GM21529 (cell line): ENCODE measurements at regions not wholly inside any gene's neighbourhood (a gene's known extent, or its start where the extent isn't known, plus 50 kb on each side); places are given as distances from the start of the nearest gene placed in this dataset.

Experiments
- ATAC-seq: cut with Tn5 transposase; IDR thresholded peaks from one replicate; pipeline ENCODE4 v1.9.1; 2021; ENCODE audit not compliant: unreplicated experiment

DNA sequence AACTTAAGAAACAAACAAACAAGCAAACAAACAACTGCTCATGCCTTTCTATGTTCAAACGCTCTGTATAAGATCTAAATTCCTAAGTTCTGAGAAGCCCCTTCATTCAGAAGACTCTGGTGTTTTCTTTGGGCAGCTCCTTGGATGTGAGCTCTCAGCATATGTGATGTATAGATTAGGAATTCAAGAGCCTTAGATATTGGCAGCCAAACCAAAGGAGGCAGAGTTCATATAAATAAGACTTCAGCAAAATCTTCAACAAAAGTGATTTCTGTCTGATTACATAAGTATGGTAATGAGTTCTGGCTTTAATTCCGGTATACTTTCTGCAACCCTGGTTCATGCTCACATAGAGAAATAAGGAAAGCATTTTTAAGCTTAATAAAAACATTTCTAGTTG, 145.6 kb downstream of the DYRK2 start:
- no peak for ATAC-seq

DNA sequence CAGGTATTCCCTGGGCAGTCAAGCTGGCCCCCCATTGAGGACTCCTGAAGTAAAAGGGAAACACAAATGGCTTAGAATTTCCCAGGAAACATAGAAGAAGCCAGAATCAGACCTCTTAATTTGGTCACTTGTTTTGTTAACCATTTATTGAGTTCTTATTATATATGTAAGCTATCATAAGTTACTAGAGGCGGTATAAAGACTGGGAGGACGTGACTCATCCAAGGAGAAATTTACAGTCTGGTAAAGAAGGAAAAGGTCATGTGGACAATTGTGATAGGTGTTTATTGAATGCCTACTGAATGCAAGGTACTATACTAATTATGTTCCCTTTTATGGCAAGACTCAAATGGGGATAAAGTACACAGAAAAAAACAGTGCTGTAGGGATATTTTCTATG, 146.7 kb downstream of the DYRK2 start:
- no peak for ATAC-seq

DNA sequence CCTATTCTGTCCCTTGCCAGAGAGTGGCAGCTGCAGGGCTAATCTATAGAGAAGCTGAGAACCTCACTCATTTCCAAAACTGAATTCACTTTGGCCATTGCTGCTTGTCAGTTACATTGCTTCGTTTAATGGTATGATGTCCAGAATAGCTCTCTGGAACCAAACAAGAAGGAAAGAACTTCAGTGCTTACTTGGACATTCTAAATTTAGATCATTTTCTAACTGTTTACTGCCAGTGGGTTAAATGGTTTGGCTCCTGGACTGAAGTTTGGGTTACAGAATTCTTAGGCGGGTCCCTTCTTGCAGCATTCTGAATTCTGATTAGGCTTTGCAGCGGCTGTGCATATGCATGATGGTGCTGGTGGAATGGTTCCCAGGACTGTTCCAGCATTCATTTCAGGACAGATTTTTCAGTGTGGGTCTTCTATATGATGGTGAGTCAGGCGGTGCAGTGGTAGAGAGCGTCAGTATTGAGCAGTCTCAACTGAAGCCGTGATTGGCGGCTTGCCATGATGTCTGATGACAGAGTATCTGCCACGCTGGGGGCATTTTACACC, 148.7 kb downstream of the DYRK2 start:
- no peak for ATAC-seq

DNA sequence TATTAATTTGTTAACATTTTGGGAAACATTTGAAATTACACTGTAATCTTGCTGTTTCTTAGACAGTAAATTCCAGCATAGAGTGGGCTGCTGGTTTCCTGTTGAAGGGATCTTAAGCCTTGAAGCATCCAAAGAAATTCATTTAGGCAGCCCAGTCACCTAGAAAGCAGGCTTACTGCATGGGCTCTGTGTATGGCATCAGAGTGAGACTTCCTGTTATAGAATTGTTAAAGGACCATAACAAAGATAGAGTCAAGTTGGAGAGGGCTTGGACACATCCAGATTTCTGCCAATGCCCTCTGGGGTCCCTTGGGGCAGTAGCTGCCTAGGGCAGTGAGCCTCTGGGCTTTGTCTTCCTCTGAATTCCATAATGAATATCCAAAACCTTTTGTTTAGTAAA, 149.2 kb downstream of the DYRK2 start:
- no peak for ATAC-seq

DNA sequence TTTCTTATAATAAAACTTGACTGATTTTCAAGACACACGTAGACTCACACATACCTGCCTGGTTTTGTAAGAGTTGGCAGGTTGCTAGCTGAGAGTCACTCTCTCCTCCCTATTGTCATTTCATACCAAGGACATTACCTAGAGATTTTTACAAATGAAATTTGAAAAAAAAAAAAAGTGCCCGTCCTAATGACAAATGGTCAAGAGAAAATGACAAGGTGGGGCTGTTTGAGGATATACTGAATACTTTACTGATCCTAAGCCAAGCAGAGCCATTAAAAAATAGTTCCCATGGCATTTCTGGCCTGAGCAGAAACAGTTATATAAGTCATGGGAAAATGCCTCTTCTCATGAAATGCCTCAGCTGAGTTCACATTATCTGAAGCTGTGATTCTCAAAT, 150.2 kb downstream of the DYRK2 start:
- ATAC-seq = no peak

DNA sequence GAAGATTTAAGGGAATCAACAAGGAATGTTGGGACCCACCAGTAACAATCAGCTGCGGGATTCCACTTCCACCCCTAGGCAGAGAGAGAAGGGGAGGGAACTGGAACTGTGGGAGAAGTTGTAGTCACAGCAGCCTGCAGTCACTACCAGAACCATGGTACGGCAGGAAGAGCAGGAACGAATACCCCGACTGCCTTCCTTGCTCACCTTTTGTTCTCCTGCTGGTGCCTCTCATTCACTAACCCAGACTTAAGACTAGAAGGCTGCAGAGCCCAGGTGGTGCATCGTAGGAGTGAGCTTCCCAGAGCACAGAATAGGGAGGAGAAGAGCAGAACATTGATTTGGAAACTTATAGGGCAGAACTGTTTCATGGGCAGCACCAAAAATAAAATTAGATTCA, 154.2 kb downstream of the DYRK2 start:
- no peak for ATAC-seq

DNA sequence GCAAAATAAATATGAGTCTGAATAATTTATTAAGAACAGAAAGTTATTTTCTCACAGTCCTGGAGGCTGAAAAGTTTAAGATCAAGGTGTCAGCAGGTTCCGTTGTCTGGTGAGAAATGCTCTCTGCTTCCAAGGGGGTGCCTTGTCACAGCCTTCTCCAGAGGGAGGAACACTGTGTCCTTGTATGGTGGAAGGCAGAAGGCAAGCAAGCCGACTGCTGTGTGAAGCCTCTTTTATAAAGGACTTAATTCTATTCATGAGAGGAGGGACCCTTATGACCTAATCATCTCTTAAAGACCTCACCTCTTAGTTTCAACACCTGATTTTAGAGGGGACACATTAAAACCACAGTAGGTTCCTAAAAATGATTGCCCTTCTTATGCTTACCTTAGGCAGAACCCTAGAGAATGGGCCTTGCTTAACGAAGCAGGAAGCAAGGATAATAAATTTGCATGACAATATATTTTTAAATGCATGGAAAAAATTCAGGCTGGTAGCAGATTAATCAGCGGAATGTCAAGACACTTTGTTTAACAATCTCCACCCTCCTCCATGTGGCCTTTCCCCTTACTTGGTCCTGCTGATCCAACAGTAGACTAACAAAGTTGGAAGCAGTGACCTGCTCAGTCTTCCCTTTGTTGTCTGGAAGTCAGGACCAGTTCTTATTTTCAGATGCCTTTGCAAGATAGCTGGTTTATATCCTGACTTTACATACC, 154.9 kb downstream of the DYRK2 start:
- no peak for ATAC-seq

DNA sequence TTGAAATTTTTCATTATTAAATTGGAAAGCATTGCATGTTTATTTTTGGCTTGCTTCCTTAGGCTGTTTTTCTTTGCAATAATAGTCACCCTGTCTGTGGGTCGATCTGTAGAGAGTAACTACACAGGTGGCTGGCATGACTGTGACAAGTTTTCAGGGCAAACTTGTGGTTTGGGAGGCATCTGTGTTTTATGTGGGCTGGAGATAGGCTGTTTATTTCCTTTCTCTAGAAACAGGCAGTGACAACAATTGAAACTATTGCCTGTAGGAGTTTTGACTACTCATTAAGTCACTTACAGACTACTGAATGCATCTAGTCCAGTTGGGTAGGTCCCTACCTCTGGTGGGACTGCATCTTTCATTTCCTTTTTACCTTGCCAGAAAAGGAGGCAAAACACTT, 155.6 kb downstream of the DYRK2 start:
- peak; percentile 87 for ATAC-seq

DNA sequence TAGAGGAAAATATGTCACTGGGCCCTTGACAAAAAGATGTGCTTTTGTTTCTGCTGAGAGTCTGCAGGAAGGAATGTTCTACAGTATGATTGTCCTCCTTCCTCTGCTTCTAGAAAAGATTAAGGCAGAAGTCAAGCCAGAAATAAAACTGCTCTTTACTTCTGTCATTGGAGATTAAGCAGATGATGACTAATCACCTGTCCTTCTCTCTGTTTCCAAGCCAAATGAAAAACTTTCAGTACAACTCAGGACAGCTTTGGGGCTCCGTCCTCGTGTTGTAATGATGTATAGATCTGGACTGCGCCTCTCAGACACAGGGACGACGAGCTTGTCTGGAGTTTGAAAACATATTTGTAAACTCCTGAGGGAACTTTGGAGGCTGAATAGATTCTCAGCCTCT, 159.3 kb downstream of the DYRK2 start:
- ATAC-seq = no peak

DNA sequence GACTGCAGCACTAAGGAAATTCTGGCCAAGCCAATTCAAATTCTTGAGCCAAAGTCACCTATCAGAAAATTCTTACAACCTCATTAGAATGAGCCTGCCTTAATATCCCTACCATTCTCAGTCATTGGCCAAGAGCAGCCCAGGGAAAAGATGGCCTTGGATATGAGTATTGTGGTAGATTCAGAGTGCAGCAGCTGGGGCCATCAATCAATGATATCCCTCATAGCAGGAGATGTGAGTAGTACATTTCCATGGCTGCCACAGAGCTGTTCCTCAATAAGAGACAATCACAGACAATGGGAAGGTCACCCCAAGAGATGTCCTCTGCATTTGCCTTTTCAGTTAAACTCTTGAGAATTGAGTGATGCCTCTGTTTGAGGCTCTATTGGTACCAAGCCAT, 161.6 kb downstream of the DYRK2 start:
- no peak for ATAC-seq

DNA sequence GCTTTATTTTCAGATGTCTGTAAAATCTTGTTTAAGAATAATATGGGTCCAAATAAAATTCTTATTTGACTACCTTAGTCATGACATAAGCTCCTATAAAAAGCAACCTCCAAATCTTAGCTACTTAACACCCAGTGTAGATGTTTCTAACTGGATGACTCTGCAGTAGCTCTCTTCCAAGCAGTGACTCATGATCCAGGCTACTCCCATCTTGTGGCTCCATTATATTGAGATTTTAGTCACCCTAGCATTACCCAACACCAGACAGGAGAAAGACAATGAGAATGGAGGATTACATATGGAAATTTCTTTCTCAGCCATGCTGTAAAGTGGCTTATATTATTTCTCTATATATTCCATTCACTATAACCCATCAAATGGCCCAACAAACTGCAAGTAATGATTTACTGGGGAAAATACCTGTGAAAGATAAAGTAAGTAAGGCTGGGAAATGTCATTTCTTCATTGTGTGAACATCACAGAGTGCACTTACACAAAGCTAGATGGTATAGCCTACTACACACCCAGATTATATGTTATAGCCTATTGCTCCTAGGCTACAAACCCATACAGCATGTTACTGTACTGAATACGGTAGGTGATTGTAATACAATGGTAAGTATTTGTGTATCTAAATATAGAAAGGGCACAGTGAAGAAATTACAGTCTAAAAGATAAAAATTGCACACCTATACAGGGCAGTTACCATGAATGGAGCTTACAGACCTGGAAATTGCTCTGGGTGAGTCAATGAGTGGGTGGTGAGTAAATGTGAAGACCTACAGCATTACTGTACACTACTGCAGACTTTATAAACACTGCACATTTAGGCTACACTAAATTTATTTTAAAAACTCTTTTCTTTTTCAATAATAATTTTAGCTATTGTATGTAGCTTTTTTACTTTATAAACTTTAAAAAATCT, 163.2 kb downstream of the DYRK2 start:
- no peak for ATAC-seq

DNA sequence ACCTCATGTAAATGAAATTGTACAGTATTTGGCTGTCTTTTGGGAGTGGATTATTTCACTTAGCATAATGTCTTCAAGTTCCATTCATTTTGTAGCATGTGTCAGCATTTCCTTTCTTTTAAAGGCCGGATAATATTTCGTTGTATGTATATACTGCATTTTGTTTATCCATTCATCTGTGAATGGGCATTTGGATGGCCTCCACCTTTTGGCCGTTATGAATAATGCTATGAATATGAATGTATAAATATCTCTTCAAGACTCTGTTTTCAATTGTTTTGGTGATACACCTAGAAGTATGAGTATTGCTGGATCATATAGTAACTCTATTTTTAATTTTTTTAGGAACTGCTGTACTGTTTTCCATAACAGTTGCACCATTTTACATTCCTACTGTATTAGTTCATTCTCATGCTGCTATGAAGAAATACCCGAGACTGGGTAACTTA, 164.9 kb downstream of the DYRK2 start:
- no peak for ATAC-seq

DNA sequence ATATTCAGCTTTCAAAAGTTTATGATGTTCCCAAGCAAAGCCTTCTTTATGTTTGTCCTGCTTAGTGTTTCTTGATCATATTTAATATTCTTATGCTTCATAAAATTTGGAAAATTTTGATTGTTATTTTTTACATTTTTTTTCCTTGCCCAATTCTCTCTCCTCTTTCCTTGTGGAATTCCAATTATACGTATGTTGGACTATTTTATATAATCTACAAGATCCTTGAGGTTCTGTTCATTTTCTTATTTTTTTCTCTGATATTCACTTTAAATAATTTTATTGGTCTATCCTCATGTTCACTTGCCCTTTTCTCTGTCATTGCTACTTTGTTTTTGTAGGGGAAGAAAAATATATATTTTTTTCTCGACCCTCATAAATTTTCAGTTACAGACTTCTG, 167.7 kb downstream of the DYRK2 start:
- no peak for ATAC-seq

DNA sequence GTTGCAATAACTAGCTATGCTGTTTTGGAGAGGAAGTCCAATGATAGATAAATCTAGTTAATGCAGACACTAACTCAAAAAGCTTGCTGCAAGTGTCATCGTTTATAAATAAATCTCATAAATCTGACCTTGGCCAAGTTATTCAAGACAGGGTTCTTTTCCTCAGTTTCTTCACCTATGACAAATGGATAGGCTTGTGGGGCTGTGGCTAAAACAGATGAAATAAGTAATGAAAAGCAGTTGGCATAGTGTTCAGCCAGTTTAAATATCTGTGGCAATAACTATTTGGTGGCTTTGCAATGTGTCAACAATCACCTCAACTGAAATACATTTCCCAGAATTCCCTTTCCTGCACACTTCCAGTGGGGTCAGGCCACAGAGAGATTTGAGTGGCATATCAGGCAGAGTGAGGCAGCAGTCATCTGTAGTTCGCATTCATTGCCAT, 169.9 kb downstream of the DYRK2 start:
- no peak for ATAC-seq

DNA sequence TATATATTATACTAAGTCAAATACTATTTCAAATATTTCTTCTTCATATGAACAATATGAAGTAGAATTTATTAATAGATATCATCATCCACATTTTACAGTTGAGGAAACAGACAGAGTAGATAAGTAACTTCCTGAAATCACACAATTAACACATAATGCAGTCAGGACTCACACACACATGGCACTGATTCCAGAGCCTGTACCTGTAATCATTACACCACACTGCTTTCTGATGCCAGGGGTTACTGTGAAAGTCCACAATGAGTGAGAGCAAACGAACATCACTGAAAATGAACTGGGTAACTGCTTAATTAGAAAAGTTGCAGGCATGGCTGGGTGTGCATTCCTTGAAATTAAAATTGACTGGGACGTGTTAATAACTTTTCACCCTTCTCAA, 169.3 kb upstream of the IFNG-AS1 start:
- no peak for ATAC-seq

DNA sequence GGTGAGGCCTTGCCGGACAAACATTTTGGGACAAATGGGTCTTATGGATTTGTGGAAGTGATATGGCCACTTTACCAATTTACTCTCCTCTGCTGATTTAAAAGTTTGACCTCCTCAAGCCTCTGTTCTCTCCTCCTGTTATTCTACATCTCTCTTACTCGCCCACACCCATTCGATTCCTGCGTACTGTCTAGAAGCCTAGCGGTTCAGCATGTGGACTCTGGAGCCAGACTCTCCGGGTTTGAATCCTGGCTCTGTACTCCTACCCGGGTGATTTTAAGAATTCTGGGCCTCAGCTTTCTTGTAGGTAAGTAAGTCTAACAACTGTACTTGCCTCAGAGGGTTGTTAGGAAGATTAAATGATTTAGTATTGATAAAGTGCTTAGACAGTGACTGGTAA, 168.6 kb upstream of the IFNG-AS1 start:
- ATAC-seq = no peak

DNA sequence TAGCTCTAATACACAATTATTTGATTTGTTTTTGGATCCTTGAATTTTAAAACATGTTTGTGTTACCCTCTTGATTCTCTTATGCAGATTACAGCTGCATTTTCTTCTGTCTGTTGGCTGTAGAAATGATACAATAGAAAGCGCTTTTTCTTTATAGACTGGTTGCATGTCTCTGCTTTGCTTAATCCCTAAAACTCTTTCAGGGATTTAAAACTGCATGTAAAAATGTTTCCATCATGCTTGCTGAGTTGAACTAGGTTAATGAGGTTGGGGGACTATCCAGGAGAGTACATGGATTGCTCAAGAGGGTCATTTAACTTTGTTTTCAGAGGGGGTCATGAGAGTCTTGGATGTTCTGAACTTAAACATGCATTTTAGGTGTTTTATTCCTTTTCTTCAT, 166.4 kb upstream of the IFNG-AS1 start:
- no peak for ATAC-seq

DNA sequence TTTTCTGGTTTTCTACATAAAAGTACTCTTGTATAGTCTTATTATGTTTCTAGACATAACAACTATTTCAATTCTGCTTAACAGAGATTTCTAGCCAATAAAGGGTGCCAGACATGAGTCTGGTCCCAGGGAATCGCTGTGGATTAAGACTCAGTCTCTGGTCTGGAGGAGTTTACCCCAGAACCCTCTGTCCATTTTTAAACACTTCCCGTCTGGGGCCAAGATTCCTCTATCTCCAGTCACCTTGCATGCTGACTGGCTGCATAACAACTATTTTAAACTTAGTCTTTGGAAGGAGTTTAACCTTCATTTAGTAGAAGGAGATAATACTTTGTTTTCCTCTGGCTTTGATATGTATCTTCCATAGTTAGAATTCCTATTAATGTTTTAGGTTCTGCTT, 163.1 kb upstream of the IFNG-AS1 start:
- ATAC-seq = no peak

DNA sequence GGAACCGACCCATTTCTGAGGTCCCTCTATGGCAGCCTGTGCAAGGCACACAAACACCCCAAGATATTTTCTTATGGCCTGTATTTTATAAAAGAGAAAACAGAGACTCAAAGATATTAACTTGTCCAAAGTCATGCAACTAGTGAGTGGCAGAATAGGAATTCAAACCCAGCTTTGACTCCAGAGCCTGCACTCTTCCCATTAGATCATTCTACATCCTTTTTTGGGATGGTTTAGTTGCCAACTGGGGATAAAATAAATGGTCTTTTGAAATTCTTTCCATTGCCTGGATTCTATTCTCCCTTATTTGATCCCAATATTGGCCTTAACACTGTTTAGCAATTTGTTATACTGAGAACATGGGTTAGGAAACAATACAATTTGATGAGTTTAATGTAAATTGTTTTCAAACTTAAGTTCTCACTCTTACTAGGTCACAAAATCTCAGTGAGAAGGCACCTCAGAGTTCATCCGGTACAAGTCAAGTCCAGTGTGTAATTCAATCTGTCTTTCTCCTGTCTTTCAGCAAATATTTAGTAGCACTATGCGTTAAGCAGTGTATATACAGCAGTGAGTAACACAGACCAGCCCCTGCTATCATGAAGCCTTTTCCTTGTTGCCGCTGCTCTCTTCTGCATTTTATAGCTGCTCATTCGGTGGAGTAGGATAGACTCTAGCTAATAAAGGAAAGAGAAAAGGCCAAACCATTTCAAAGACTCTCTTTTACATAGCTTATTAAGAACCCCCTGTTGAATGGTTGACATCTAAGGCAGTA, 162.1 kb upstream of the IFNG-AS1 start:
- no peak for ATAC-seq

DNA sequence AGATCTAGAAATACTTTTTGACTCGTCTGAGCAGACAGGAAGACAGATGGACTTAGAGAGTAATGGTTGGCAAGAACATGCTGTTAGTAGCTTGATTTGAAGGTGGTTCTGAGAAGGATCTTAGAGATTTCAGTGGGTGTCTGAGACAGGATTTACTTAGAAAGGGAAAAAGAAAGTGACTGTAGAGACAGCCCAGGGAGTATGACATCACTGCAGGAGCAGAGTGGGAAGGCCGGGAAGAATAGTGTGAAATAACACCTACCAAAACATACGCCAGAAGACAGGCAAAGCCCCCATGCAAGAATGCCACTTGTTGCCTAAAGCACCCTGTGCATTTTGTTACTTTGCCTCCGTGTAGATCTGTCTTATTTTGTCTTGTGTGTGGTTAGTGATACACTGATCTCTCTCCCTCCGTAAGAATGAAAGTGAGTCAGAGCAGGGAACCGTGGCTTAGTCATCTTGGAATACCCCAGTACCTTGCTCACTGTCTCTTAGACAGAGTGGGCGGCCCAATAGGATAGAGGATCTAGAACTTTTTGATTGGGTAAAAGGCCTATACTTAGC, 161.3 kb upstream of the IFNG-AS1 start:
- ATAC-seq = peak; percentile 96

DNA sequence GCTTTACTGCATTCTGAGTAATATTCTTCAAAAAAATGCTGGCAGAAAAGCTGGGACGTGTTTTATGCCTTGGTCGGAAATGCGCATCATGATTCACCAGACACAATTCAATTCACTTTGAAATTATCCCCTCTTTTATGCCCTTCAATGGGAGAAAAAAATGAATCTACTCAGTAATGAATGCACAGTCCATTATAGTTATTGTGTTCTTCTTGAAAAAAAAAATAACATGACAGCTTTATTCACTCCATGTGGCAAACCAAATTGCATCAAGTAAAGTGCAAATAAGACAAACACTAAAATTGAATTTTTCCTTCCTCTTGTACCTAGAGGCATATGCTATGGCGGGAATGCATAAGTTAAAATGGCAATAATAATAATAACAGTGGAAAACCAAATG, 159.4 kb upstream of the IFNG-AS1 start:
- no peak for ATAC-seq
